H9 (cell line): ENCODE measurements at regions not wholly inside any gene's neighbourhood (a gene's known extent, or its start where the extent isn't known, plus 50 kb on each side); places are given as distances from the start of the nearest gene placed in this dataset.

Experiments used
- DNase-seq: peaks from one replicate; pipeline ENCODE4 v3.0.0-alpha.2; 2017
- H2AFZ ChIP-seq: one replicate; pipeline ENCODE4 v1.6.1; 2013; ENCODE audit warnings: mild to moderate bottlenecking, low read length, control low read depth, moderate library complexity
- H2AK5ac ChIP-seq: 2 replicates; pipeline ENCODE4 v1.6.1; 2013; ENCODE audit warnings: low read length, control low read depth, mixed read lengths; ENCODE audit not compliant: insufficient read length
- H2BK120ac ChIP-seq: one replicate; pipeline ENCODE4 v1.6.1; 2013; ENCODE audit warnings: low read depth, mild to moderate bottlenecking, low read length, control low read depth, inconsistent platforms; ENCODE audit not compliant: poor library complexity, severe bottlenecking
- H2BK12ac ChIP-seq: 2 replicates; pipeline ENCODE4 v1.6.1; 2013; ENCODE audit warnings: low read length, control low read depth, mixed read lengths, low read depth; ENCODE audit not compliant: insufficient read length
- H2BK15ac ChIP-seq: 2 replicates; pipeline ENCODE4 v1.6.1; 2013; ENCODE audit warnings: low read depth, low read length, control low read depth
- H2BK20ac ChIP-seq: one replicate; pipeline ENCODE4 v1.6.1; 2013; ENCODE audit warnings: low read depth, mild to moderate bottlenecking, low read length, control low read depth, inconsistent platforms; ENCODE audit not compliant: poor library complexity, severe bottlenecking
- H2BK5ac ChIP-seq: 2 replicates; pipeline ENCODE4 v1.6.1; 2013; ENCODE audit warnings: low read length, control low read depth, mixed read lengths; ENCODE audit not compliant: insufficient read length
- H3K14ac ChIP-seq: 2 replicates; pipeline ENCODE4 v1.6.1; 2013; ENCODE audit warnings: low read length, control low read depth; ENCODE audit not compliant: insufficient read depth
- H3K18ac ChIP-seq: 2 replicates; pipeline ENCODE4 v1.6.1; 2013; ENCODE audit warnings: low read depth, mild to moderate bottlenecking, mixed read lengths, low read length, control low read depth; ENCODE audit not compliant: insufficient read length
- H3K23ac ChIP-seq: 2 replicates; pipeline ENCODE4 v1.6.1; 2013; ENCODE audit warnings: low read length, control low read depth, mixed read lengths, low read depth; ENCODE audit not compliant: insufficient read length
- H3K23me2 ChIP-seq: 2 replicates; pipeline ENCODE4 v1.6.1; 2013; ENCODE audit warnings: low read depth, mild to moderate bottlenecking, mixed read lengths, low read length, control low read depth; ENCODE audit not compliant: insufficient read length, poor library complexity, severe bottlenecking
- H3K27ac ChIP-seq: 2 replicates; pipeline ENCODE4 v1.5.1; 2013; ENCODE audit warnings: low read length, control low read depth, mixed read lengths, low read depth; ENCODE audit not compliant: insufficient read length
- H3K27me3 ChIP-seq: 2 replicates; pipeline ENCODE4 v1.6.1; 2013; ENCODE audit warnings: low read length, control low read depth, inconsistent platforms; ENCODE audit not compliant: insufficient read depth
- H3K4ac ChIP-seq: 2 replicates; pipeline ENCODE4 v1.6.1; 2013; ENCODE audit warnings: low read depth, mild to moderate bottlenecking, control low read depth, inconsistent platforms, low read length, moderate library complexity
- H3K4me1 ChIP-seq: 2 replicates; pipeline ENCODE4 v1.6.1; 2013; ENCODE audit warnings: low read length, control low read depth, inconsistent platforms; ENCODE audit not compliant: insufficient read depth
- H3K4me2 ChIP-seq: 2 replicates; pipeline ENCODE4 v1.6.1; 2013; ENCODE audit warnings: low read length, control low read depth, mixed read lengths; ENCODE audit not compliant: insufficient read length, insufficient read depth
- H3K56ac ChIP-seq: 2 replicates; pipeline ENCODE4 v1.6.1; 2013; ENCODE audit warnings: low read depth, mild to moderate bottlenecking, mixed read lengths, low read length, control low read depth; ENCODE audit not compliant: insufficient read length
- H3K79me1 ChIP-seq: 2 replicates; pipeline ENCODE4 v1.6.1; 2013; ENCODE audit warnings: low read depth, mild to moderate bottlenecking, moderate library complexity, low read length, control low read depth, inconsistent platforms; ENCODE audit not compliant: insufficient read depth, poor library complexity, severe bottlenecking
- H3K79me2 ChIP-seq: 2 replicates; pipeline ENCODE4 v1.6.1; 2013; ENCODE audit warnings: low read length, control low read depth, inconsistent platforms; ENCODE audit not compliant: insufficient read depth
- H3K9ac ChIP-seq: 2 replicates; pipeline ENCODE4 v1.6.1; 2013; ENCODE audit warnings: low read length, control low read depth, mixed read lengths; ENCODE audit not compliant: insufficient read length; ENCODE audit errors: extremely low read depth
- H3K9me3 ChIP-seq: one replicate; pipeline ENCODE4 v1.6.1; 2013; ENCODE audit warnings: low read depth, low read length, inconsistent platforms; ENCODE audit not compliant: control insufficient read depth
- H3T11ph ChIP-seq: one replicate; pipeline ENCODE4 v1.6.1; 2013; ENCODE audit warnings: mild to moderate bottlenecking, low read length, control low read depth, inconsistent platforms
- H4K20me1 ChIP-seq: one replicate; pipeline ENCODE4 v1.6.1; 2013; ENCODE audit not compliant: control insufficient read depth, insufficient read length, insufficient read depth
- H4K5ac ChIP-seq: 2 replicates; pipeline ENCODE4 v1.6.1; 2013; ENCODE audit warnings: low read depth, mild to moderate bottlenecking, mixed read lengths, low read length, control low read depth; ENCODE audit not compliant: insufficient read length
- H4K8ac ChIP-seq: replicated peaks from 2 replicates; pipeline ENCODE4 v1.6.1; 2013; ENCODE audit warnings: low read length, control low read depth, mixed read lengths, low read depth; ENCODE audit not compliant: insufficient read length
- H4K91ac ChIP-seq: 2 replicates; pipeline ENCODE4 v1.6.1; 2013; ENCODE audit warnings: low read depth, mild to moderate bottlenecking, moderate library complexity, mixed read lengths, low read length, control low read depth; ENCODE audit not compliant: insufficient read length
- H3K27ac Mint-ChIP-seq, 3 experiments: 2 replicates in 2 of 3; 3 replicates in 1 of 3; pipeline ENCODE4 v1.8.0; 2020 to 2021; ENCODE audit warnings: mixed read lengths in 3 of 3, mild to moderate bottlenecking in 1 of 3, moderate library complexity in 1 of 3
- H3K27me3 Mint-ChIP-seq: 2 replicates; pipeline ENCODE4 v1.8.0; 2021; ENCODE audit warnings: low read depth, mild to moderate bottlenecking, moderate library complexity, mixed read lengths
- H3K36me3 Mint-ChIP-seq, 3 experiments: 2 replicates in 2 of 3; 3 replicates in 1 of 3; pipeline ENCODE4 v1.8.0; 2020 to 2021; ENCODE audit warnings: low read depth in 3 of 3, mixed read lengths in 3 of 3; ENCODE audit not compliant: insufficient read depth in 1 of 3
- H3K4me1 Mint-ChIP-seq, 2 experiments: 2 replicates each; pipeline ENCODE4 v1.8.0; 2020; ENCODE audit warnings: mixed read lengths in 2 of 2
- H3K4me3 Mint-ChIP-seq, 2 experiments: 2 replicates in 1 of 2; 3 replicates in 1 of 2; pipeline ENCODE4 v1.8.0; 2020 to 2021; ENCODE audit warnings: mild to moderate bottlenecking in 2 of 2, mixed read lengths in 2 of 2, moderate library complexity in 1 of 2
- H3K9me3 Mint-ChIP-seq, 2 experiments: 2 replicates in 1 of 2; 3 replicates in 1 of 2; pipeline ENCODE4 v1.8.0; 2020; ENCODE audit warnings: mild to moderate bottlenecking in 2 of 2, mixed read lengths in 2 of 2, moderate library complexity in 1 of 2
- TF ChIP-seq, protein P1 (sequence below): fragments of 200-600 bp; sonication (generic); conservative IDR thresholded peaks from 3 replicates; pipeline ENCODE4 v1.8.0; 2021; ENCODE audit warnings: antibody characterized with exemption, mild to moderate bottlenecking

DNA sequence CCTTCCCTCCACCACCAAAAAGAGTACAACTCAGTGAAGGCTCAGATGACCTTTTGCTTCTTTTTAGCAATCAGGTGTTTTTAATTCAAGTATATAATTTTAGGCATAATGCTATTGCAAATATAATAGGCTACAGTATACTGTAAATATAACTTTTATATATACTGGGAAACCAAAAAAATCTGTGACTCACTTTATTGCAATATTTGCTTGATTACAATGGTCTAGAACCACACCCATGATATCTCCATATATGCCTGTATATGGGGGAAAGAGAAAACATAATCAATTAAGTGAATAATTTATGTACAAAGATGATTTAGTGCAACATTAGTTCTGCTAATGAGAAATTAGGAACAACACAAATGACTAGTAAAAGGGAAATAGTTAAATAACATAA is 134.3 kb downstream of the TLE3 start:
- Mint-ChIP-seq H3K36me3 (no peaks in the 10 kb centered on the region), H3K4me3 (no peak overlapping the region), H3K27me3 (peaks cover 2% of the 10 kb centered on the region), H3K27ac (no peak overlapping the region), H3K4me1 (peaks cover 7 to 9% of the 10 kb centered on the region in 2 experiments), H3K9me3 (no peaks in the 10 kb centered on the region)
- no peak overlapping the region for H4K5ac ChIP-seq
- no peak overlapping the region for H3K14ac ChIP-seq
- no peak overlapping the region for H3K56ac ChIP-seq
- no peak overlapping the region for H2BK12ac ChIP-seq
- no peak overlapping the region for H3K4ac ChIP-seq
- H2BK5ac ChIP-seq = no peak overlapping the region
- TF ChIP-seq, protein P1, sequence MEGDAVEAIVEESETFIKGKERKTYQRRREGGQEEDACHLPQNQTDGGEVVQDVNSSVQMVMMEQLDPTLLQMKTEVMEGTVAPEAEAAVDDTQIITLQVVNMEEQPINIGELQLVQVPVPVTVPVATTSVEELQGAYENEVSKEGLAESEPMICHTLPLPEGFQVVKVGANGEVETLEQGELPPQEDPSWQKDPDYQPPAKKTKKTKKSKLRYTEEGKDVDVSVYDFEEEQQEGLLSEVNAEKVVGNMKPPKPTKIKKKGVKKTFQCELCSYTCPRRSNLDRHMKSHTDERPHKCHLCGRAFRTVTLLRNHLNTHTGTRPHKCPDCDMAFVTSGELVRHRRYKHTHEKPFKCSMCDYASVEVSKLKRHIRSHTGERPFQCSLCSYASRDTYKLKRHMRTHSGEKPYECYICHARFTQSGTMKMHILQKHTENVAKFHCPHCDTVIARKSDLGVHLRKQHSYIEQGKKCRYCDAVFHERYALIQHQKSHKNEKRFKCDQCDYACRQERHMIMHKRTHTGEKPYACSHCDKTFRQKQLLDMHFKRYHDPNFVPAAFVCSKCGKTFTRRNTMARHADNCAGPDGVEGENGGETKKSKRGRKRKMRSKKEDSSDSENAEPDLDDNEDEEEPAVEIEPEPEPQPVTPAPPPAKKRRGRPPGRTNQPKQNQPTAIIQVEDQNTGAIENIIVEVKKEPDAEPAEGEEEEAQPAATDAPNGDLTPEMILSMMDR = no peak
- H3K79me2 ChIP-seq = no peaks in the 10 kb centered on the region
- H3K9ac ChIP-seq = no peak overlapping the region
- no peaks in the 10 kb centered on the region for H4K20me1 ChIP-seq
- no peak overlapping the region for H4K91ac ChIP-seq
- H3K18ac ChIP-seq = no peak overlapping the region
- H3K9me3 ChIP-seq = no peaks in the 10 kb centered on the region
- H2BK20ac ChIP-seq = no peak overlapping the region
- H3K79me1 ChIP-seq = no peaks in the 10 kb centered on the region
- H3K4me2 ChIP-seq = no peak overlapping the region
- no peak overlapping the region for H3T11ph ChIP-seq
- H2AFZ ChIP-seq = no peak overlapping the region
- H3K27me3 ChIP-seq = no peaks in the 10 kb centered on the region
- no peak overlapping the region for H3K27ac ChIP-seq
- H2AK5ac ChIP-seq = no peak overlapping the region
- no peak for DNase-seq
- H3K23ac ChIP-seq = no peak overlapping the region
- peaks cover 4% of the 10 kb centered on the region for H3K4me1 ChIP-seq
- no peaks in the 10 kb centered on the region for H3K23me2 ChIP-seq
- H4K8ac ChIP-seq = no peak overlapping the region
- no peak overlapping the region for H2BK120ac ChIP-seq
- H2BK15ac ChIP-seq = no peak overlapping the region
